GM21825 (cell line): ENCODE measurements at regions not wholly inside any gene's neighbourhood (a gene's known extent, or its start where the extent isn't known, plus 50 kb on each side); places are given as distances from the start of the nearest gene placed in this dataset.

ENCODE experiments used
- ATAC-seq: cut with Tn5 transposase; IDR thresholded peaks from one replicate; pipeline ENCODE4 v1.9.1; 2021; ENCODE audit warnings: mild to moderate bottlenecking, moderate library complexity; ENCODE audit not compliant: unreplicated experiment

DNA sequence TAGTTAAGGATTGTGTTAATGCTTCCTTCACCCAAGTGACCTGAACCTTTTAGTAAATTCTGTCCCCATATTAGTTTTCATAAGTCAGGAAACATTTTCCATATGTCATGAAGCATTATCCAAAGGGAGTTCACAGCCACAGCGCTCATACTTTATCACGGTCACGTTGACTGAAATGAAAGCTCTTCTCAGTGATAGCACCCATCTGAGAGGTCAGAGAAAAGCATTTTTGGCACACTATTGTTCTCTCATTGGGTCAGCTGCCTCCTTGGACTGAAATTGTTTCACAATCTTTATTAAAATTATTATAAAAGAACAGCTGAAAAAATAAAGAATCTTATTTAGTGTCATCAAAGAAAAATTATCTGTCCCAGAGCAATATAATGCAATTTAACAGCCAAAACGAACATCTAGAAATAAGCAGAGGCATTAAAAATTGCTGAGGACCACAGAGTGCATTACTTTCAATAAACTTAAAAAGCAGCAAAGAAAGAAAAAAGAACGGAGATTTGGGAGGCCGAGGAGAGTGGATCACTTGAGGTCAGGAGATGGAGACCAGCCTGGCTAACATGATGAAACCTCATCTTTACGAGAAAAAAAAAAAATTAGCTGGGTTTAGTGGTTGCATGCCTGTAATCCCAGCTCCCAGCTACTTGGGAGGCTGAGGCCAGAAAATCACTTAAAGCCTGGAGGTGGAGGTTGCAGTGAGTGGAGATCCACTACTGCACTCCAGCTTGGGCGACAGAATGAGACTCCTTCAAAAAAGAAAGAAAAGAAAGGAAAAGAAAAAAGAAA, 680.8 kb upstream of the FAM241A start:
- no peak for ATAC-seq

GRCh38 chr4:111466811-111467604, 678.2 kb upstream of the FAM241A start:
- ATAC-seq, result no peak

DNA sequence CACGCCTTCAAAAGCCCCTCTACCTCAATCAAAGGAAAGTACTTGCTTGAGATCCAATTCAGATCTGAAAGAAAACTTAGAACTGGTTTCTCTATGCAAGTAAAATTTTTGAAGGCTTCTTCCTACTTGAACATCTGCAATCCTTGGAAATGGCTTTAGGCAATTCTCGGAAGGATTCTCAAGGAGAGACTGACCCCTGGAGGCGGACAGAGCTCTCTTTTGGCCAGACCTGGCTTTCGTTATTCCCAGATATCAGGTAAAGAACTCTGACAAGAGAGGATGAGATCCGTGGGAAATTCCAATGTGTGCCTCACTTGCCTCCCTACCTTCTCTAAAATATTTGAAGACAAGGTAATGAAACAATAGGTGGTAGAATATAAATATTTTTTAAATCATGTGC, 670.3 kb upstream of the FAM241A start:
- no peak for ATAC-seq

- ATAC-seq, result no peak
Measured at GRCh38 chr4:111475666-111476065, 669.6 kb upstream of the FAM241A start.

DNA sequence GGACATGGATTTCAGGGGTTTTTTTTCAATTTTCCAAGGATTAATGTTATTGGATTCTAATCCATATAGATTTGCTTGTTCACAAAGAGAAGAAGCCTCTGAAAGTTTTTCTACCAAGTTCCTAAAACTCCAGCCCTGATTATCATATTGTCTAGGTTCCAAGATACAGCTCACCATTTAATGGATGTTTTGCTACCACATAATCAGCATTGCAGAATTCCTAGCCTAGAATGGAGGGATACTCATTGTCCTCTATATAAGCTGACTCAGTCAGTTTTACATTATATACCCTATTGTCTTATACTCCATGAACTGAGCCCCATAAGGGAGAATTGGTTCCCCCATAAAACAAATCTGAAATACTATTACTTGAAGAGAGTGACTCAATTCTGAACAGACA, 664.7 kb upstream of the FAM241A start:
- ATAC-seq, result no peak

- ATAC-seq, result no peak
Measured at GRCh38 chr4:111483375-111484169, 661.7 kb upstream of the FAM241A start.

DNA sequence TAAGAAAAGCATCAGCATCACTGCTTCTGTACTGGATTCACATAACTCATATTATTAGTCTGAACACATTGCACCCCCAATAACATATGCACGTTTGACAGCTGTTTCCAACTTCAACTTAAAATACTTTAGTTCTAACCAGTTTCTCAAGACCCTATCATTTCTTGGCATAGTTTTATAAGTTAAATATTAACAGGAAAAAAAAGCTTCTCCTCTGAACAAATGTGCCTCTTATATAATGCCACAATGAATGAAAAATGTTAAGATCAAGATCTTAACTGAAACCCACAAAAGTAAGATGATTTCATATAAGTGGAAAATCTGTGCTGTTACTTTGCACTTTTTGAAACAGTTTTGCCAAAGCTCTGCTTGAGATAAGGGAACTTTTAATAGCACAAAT, 652.8 kb upstream of the FAM241A start:
- ATAC-seq, result no peak

DNA sequence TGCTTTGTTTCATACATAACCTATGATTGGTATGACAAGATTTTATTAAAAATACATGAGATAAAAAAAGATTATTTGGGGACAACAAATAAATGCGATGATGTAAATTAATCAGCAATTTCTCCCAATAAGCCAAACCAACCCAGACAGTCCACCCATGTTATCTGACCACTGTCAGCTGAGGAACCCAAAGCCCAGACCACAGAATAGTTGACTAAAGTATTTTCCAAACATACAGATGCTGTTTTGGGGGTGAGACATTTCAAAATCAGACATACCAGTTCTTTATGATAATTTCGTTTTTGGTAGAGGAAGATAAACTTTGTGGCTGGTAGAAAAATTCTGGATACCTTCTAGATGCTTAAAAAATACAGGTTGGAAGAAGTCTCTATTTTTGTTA, 650.8 kb upstream of the FAM241A start:
- no peak for ATAC-seq

- no peak for ATAC-seq
Measured at GRCh38 chr4:111494971-111495370, 650.3 kb upstream of the FAM241A start.

DNA sequence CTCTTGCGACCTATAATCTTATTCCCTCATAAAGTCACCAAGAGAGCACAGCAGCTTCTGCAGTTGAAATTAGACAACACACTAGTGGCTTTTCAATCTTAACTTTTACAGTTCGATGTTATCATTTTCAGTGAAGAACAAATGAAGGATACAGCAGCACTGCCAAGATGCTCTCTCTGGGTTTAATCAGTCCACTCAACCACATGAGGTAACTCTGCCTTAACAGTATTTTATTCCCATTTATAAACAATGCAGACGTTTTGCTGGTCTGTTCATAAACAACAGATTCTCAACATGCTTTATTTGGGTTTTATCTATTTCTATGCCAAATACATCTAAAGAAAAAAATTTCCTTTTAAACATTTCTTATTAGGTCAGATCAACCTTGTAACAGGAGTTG, 646.0 kb upstream of the FAM241A start:
- ATAC-seq, result no peak

DNA sequence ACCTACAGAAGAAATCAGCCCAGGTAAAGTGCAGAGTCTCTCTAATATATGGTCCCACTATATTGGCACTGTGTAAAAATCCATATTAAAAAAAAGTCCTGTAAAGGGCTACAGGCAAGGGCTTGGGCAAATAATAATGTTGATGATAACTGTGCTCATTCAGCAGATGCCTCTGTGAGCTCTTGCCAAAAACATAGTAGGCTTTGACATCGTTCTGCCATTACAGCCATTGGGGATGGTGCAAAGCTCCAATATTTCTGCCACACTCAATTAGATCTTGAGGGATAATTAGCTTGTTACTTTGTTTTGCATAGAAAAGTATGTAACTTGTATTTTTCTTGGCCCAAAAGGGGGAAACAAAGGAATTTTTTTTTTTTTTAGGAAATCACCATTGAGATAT, 645.5 kb upstream of the FAM241A start:
- ATAC-seq, result no peak

- no peak for ATAC-seq
Measured at GRCh38 chr4:111500858-111501257, 644.4 kb upstream of the FAM241A start.

GRCh38 chr4:111501946-111502345, 643.3 kb upstream of the FAM241A start:
- ATAC-seq, result no peak

DNA sequence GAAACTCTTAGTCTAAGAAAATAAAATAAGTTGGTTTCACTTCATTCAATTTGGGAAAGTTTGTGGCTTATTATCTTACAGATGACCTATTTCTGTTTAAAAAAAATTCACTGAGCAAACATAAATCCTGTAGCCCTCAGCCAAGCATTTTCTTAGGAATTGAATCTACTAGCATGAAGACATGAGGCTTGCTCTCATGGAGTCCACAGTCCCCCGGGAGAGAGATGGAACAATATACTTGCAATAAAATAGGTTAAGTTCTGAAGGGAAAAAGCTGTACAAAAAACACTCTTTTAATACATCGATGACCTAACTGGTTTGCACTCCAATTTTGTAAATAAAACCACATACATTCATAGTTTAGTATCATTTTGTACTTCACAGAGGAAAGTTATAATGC, 642.6 kb upstream of the FAM241A start:
- no peak for ATAC-seq

- ATAC-seq, result no peak
Measured at GRCh38 chr4:111506706-111507105, 638.5 kb upstream of the FAM241A start.

DNA sequence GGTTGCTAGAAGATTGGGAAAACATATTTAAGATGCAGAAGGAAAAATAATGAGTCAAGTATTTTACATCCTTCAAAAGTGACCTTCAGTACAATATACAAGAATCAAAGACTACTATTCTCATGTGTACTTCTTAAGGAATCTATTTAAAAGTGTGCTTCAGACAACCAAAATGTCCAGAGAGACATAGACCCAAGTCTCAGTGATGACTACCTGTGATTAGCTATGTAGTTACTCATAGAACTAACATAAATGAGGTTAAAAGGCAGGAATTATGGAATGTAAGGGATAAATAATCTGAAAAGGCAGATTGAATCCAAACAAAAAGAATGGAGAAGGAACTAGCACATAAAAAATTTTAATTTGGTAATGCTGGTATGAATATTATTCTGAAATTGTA, 634.7 kb upstream of the FAM241A start:
- ATAC-seq, result no peak

DNA sequence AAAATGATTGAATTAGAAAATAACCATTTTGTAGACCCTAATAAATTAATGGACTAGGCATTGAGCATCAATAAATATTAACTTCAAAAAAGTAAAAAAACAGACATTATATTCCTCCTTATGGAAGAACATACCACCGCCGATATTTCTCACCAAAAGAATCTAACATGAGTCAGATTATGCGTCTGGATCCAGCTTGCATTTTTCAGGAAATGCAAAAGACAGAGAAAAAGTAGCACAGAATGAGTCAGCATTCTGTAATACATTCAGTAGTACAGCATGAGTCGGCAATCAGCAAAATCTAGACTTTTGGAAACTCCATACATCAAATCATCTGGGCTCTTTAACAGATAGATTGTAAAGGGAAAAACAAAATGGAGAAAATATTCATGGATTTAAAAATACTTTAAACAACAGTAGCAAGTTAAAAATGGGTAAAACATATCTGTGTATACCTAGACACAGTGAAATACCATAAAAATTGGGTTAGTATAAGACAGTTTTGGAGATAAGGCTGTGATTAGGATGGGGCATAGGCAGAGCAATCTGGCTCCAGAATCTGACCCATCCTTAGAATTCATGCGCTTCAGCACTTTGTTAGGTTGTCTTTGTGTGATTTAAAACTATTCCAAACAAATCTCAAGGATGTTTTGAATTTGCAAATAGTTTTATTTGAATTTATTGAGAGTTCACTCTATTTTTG, 633.0 kb upstream of the FAM241A start:
- ATAC-seq, result no peak

- ATAC-seq, result no peak
Measured at GRCh38 chr4:111519683-111520082, 625.6 kb upstream of the FAM241A start.

GRCh38 chr4:111530446-111530845, 614.8 kb upstream of the FAM241A start:
- no peak for ATAC-seq

- ATAC-seq, result no peak
Measured at GRCh38 chr4:111535792-111536191, 609.5 kb upstream of the FAM241A start.

DNA sequence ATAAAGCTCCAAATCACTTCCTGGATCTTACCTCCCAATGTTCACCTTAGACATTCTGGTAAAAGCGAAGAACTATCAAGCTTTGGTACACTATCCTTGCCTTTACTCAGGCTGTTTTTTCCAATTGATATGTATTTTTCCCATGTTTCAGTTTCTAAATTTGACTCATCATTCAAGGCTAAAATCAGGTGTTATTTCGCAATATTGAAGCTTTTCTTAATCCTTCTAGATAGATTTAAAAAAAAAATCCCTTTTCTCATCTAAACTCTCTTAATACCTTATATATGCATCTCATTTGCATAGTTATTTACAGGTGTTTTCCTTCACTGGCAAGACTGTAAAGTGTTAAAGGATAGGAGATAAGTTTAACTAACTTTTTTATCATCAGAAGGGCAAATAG, 608.1 kb upstream of the FAM241A start:
- ATAC-seq, result no peak
